Fibroblast of mammary gland (primary cell): ENCODE measurements at regions not wholly inside any gene's neighbourhood (a gene's known extent, or its start where the extent isn't known, plus 50 kb on each side); places are given as distances from the start of the nearest gene placed in this dataset.

Experiments
- DNase-seq: peaks from one replicate; pipeline ENCODE4 v3.0.0-alpha.2; 2010; ENCODE audit warnings: low read depth
- H3K4me3 ChIP-seq: 2 replicates; pipeline ENCODE4 v1.5.1; 2011; ENCODE audit warnings: low read depth, mild to moderate bottlenecking, low read length, moderate library complexity; ENCODE audit not compliant: control insufficient read depth
- TF ChIP-seq, protein P1 (sequence below): conservative IDR thresholded peaks from 2 replicates; pipeline ENCODE4 v1.5.1; 2011; ENCODE audit warnings: low read depth, low read length, inconsistent platforms; ENCODE audit not compliant: control insufficient read depth, insufficient read depth

DNA sequence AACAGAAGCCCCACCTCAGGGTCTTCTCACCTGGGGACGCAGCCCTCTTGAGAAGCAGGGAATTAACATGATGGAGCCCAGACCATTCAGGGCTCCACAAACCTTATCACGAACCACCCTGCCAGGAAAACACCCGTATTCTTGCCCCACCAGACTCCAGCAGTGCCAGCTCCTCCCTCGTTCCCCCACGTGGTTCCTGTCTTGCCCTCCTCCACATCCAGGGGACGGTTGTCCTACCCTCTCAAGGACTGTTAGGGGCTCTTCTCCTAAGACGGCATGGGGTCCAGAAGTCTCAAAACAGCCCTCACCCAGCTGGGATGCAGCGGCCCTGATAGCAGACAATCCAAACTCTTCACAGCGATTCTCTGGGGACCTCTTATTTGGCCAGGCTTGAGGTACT lies 372.2 kb upstream of the HS6ST1 start:
- DNase-seq, result no peak
- TF ChIP-seq, protein P1, sequence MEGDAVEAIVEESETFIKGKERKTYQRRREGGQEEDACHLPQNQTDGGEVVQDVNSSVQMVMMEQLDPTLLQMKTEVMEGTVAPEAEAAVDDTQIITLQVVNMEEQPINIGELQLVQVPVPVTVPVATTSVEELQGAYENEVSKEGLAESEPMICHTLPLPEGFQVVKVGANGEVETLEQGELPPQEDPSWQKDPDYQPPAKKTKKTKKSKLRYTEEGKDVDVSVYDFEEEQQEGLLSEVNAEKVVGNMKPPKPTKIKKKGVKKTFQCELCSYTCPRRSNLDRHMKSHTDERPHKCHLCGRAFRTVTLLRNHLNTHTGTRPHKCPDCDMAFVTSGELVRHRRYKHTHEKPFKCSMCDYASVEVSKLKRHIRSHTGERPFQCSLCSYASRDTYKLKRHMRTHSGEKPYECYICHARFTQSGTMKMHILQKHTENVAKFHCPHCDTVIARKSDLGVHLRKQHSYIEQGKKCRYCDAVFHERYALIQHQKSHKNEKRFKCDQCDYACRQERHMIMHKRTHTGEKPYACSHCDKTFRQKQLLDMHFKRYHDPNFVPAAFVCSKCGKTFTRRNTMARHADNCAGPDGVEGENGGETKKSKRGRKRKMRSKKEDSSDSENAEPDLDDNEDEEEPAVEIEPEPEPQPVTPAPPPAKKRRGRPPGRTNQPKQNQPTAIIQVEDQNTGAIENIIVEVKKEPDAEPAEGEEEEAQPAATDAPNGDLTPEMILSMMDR, result no peak
- no peak overlapping the region for H3K4me3 ChIP-seq

DNA sequence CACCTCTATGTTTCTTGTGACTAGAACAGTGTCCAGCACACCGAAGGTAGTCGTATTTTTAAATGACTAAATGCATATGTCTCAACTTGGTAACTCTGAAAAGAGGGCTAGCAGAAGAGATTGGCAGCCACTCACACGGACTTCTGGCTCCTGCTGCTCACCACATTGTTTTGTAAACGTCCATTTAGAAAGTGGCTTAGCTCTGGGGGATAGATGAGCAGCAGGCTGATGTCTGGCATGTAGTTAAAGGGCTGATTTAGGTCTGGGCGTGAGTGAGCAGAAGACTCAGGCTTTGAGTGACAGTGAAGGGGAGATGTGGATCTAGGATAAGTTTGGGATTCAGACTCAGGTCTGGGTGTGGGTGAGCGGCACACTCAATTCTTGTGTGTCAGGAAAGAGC lies 372.9 kb upstream of the HS6ST1 start:
- DNase-seq, result no peak
- TF ChIP-seq, protein P1, result no peak
- H3K4me3 ChIP-seq, result no peak overlapping the region

DNA sequence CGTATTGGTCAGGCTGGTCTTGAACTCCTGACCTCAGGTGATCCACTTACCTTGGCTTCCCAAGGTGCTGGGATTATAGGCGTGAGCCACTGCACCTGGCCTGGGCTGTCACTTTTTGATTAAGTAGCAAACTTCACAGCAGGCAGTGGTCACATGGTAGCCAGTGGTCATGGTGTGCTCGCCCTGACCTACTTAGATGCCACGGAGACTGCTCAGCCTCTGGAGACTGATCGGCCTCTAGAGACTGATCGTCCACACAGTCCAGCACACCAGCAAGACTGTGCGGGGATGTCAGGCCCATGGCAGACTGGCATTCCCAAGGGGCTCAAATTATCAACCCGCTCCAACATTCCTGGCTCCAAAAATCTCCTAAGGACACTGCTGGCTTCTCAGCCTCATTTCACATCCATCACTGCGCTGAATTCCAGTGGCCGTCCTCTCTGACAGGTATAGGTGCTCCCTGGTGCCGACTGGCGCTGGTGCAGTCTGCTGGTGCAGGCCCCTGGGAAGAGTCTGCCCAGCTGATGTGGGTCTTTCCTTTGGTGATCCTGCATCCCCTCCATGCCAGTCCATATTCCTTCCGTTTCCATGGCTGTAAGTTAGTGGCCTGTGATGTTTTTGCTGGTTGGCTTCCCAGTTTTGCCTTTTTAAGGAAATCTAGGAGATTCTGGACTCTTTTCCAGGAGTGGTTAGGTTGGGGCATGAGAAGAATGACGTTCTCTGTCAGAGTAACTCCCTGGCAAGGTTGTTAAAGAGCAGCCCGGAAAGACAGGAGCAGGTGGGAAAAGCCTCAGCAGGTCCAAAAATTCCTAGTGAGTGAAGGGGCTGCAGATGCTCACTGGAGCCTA lies 374.5 kb upstream of the HS6ST1 start:
- H3K4me3 ChIP-seq, result no peak overlapping the region
- no peak for DNase-seq
- TF ChIP-seq, protein P1, result no peak

- TF ChIP-seq, protein P1, result no peak
- H3K4me3 ChIP-seq, result no peak overlapping the region
- DNase-seq, result no peak
Measured at GRCh38 chr2:128693743-128694029, 375.0 kb upstream of the HS6ST1 start.

DNA sequence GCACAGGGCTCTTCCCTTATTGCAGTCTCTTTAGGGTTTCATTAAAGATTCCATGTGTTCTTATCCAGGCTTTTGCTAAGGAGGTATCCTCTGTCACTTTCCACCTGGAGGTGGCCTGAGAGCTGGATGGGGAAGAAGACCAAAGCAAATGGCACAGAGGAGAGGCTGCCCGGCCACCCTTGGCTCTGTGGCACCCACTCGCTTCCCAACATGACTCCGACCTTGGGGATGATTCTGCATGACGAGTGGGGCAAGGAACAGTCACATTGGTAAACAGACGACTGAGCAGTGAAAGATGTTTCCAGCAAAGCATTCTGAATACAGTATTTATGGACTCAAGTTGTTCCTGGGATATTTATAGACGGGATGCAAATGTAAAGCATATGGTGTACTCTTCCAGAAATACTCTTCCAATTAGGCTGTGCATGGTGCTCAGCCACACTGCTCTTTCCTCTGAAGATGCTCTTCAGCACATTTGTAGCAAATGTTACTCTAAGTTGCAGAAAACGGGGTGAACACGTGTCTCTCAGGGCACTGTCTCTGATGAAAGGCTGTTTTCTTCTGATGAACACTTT lies 377.1 kb upstream of the HS6ST1 start:
- no peak overlapping the region for H3K4me3 ChIP-seq
- DNase-seq, result no peak
- TF ChIP-seq, protein P1, result no peak

DNA sequence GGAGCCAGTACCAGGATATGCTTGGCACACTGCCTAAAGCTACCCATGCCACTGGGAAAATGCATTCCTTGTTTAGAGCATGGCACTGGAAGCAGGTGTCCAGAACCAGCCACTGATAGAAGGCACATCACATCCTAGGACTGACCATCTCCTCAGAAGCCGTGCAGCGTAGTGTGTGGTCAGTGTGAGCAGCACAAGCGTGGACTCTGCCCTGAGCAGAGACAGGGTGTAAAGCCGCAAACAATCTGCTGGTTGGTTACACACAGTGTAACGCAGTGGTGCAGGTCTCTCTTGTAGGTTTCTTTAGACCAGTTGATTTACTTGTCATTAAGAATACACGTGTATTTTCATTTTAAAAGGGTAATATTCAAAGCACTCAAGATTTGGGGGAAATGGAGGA lies 377.8 kb upstream of the HS6ST1 start:
- TF ChIP-seq, protein P1, result no peak
- DNase-seq, result no peak

More for the DNA sequence above, 377.8 kb upstream of the HS6ST1 start:
- no peak overlapping the region for H3K4me3 ChIP-seq
